B cell (primary cell): ENCODE measurements at regions not wholly inside any gene's neighbourhood (a gene's known extent, or its start where the extent isn't known, plus 50 kb on each side); places are given as distances from the start of the nearest gene placed in this dataset.

Experiments used
- EZH2 ChIP-seq: IDR thresholded peaks from 2 replicates; pipeline ENCODE4 v1.6.1; 2012; ENCODE audit warnings: borderline replicate concordance, low read depth, mild to moderate bottlenecking, moderate library complexity, low read length; ENCODE audit not compliant: insufficient read depth, poor library complexity, severe bottlenecking
- TF ChIP-seq, protein P1 (sequence below): fragments of 200-600 bp; IDR thresholded peaks from one replicate; pipeline ENCODE4 v1.8.0; 2022; ENCODE audit warnings: antibody characterized with exemption, mild to moderate bottlenecking

DNA sequence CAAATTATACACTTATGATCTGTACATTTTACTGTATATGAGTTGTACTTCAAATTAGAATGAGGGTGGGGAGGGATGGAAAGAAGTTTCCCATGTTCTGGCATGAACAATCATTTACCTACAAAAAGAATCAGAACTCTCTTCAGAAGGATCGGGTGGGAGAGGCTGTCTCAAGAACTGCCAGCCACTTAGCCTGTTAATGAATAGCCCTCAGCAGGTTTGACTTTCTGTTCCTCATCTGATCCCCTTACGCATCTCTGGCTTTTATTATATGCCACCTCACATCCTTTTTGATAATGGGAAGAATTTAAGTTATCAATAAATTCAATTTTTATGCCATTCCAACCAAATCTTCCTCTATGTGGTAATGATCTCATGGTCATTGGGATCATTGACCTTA is 168.3 kb upstream of the TGFBR2 start:
- TF ChIP-seq EZH2, result no peak
- TF ChIP-seq, protein P1, sequence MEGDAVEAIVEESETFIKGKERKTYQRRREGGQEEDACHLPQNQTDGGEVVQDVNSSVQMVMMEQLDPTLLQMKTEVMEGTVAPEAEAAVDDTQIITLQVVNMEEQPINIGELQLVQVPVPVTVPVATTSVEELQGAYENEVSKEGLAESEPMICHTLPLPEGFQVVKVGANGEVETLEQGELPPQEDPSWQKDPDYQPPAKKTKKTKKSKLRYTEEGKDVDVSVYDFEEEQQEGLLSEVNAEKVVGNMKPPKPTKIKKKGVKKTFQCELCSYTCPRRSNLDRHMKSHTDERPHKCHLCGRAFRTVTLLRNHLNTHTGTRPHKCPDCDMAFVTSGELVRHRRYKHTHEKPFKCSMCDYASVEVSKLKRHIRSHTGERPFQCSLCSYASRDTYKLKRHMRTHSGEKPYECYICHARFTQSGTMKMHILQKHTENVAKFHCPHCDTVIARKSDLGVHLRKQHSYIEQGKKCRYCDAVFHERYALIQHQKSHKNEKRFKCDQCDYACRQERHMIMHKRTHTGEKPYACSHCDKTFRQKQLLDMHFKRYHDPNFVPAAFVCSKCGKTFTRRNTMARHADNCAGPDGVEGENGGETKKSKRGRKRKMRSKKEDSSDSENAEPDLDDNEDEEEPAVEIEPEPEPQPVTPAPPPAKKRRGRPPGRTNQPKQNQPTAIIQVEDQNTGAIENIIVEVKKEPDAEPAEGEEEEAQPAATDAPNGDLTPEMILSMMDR, result no peak
